IPS-NIHi7 (cell line): ENCODE measurements at regions not wholly inside any gene's neighbourhood (a gene's known extent, or its start where the extent isn't known, plus 50 kb on each side); places are given as distances from the start of the nearest gene placed in this dataset.
"Not testable (repeated sequence)": the region's sequence is repeated elsewhere in the genome, so short reads cannot be mapped to it uniquely, and the experiment has no call there.

Experiments
- DNase-seq: peaks from one replicate; pipeline ENCODE4 v3.0.0; 2012; ENCODE audit warnings: mixed read lengths; ENCODE audit errors: extremely low spot score

- DNase-seq, result no peak
Measured at GRCh38 chr4:79613269-79613935, 205.4 kb upstream of the GK2 start.

- DNase-seq, result no peak
Measured at GRCh38 chr4:79611026-79611425, 203.0 kb upstream of the GK2 start.

- no peak for DNase-seq
Measured at GRCh38 chr4:79609817-79610216, 201.8 kb upstream of the GK2 start.

- no peak for DNase-seq
Measured at GRCh38 chr4:79607979-79608378, 200.0 kb upstream of the GK2 start.

GRCh38 chr4:79604152-79604551 is 196.1 kb upstream of the GK2 start:
- no peak for DNase-seq

- no peak for DNase-seq
Measured at GRCh38 chr4:79603681-79604080, 195.7 kb upstream of the GK2 start.

- no peak for DNase-seq
Measured at GRCh38 chr4:79599691-79600090, 191.7 kb upstream of the GK2 start.

GRCh38 chr4:79598801-79599200 is 190.8 kb upstream of the GK2 start:
- no peak for DNase-seq

GRCh38 chr4:79598214-79598613 is 190.2 kb upstream of the GK2 start:
- DNase-seq, result no peak

GRCh38 chr4:79597266-79597665 is 189.2 kb upstream of the GK2 start:
- no peak for DNase-seq

GRCh38 chr4:79592218-79592617 is 184.2 kb upstream of the GK2 start:
- DNase-seq, result not testable (repeated sequence)

GRCh38 chr4:79588679-79589078 is 180.7 kb upstream of the GK2 start:
- no peak for DNase-seq

GRCh38 chr4:79587207-79587606 is 179.2 kb upstream of the GK2 start:
- not testable (repeated sequence) for DNase-seq

- DNase-seq, result peak; percentile 30
Measured at GRCh38 chr4:79585834-79586233, 177.8 kb upstream of the GK2 start.

GRCh38 chr4:79585330-79585729 is 177.3 kb upstream of the GK2 start:
- no peak for DNase-seq

GRCh38 chr4:79584902-79585301 is 176.9 kb upstream of the GK2 start:
- no peak for DNase-seq

GRCh38 chr4:79584352-79584751 is 176.3 kb upstream of the GK2 start:
- no peak for DNase-seq

GRCh38 chr4:79578606-79579005 is 170.6 kb upstream of the GK2 start:
- no peak for DNase-seq

GRCh38 chr4:79576429-79576753 is 168.4 kb upstream of the GK2 start:
- peak; percentile 30 for DNase-seq

GRCh38 chr4:79575709-79576428 is 167.8 kb upstream of the GK2 start:
- DNase-seq, result no peak

GRCh38 chr4:79574741-79575451 is 166.9 kb upstream of the GK2 start:
- DNase-seq, result no peak

GRCh38 chr4:79563219-79563618 is 155.2 kb upstream of the GK2 start:
- no peak for DNase-seq

- no peak for DNase-seq
Measured at GRCh38 chr4:79561751-79562150, 153.7 kb upstream of the GK2 start.
